Keratinocyte (primary cell): ENCODE measurements at regions not wholly inside any gene's neighbourhood (a gene's known extent, or its start where the extent isn't known, plus 50 kb on each side); places are given as distances from the start of the nearest gene placed in this dataset.

Experiments used
- EZH2 ChIP-seq: IDR thresholded peaks from one replicate; pipeline ENCODE4 v1.6.1; 2012; ENCODE audit warnings: inconsistent platforms, mild to moderate bottlenecking, low read length, moderate library complexity
- TF ChIP-seq, protein P1 (sequence below), 3 experiments: IDR thresholded peaks in 1 of 3; conservative IDR thresholded peaks in 1 of 3; optimal IDR thresholded peaks in 1 of 3; 2 replicates in 2 of 3; 3 replicates in 1 of 3; pipeline versions ENCODE3 to v1.5.1; 2011; ENCODE audit warnings: low read length in 3 of 3, mild to moderate bottlenecking in 3 of 3, moderate library complexity in 2 of 3, control low read depth in 1 of 3, inconsistent platforms in 1 of 3; ENCODE audit not compliant: insufficient read depth in 2 of 3; ENCODE audit errors: extremely low read depth in 1 of 3

DNA sequence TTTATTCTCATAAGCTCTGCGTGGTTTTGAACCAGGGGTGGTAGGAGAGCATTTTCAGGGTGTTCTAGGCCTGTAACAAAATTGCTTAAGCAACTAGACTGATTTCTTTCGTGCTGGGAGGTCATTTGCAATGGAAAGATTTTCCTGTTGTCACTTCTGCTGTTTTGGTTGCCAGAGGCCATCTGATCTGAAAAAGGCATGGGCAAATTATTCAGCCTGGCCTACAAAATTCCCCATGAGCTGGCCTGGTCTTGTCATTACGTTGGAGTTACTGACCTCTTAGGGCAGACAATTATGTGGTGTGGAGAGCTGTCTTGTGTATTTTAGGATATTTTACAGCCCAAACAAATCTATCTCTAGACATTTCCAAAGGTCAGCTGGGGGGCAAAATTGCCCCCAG is 444.4 kb upstream of the DAB1 start:
- TF ChIP-seq, protein P1, sequence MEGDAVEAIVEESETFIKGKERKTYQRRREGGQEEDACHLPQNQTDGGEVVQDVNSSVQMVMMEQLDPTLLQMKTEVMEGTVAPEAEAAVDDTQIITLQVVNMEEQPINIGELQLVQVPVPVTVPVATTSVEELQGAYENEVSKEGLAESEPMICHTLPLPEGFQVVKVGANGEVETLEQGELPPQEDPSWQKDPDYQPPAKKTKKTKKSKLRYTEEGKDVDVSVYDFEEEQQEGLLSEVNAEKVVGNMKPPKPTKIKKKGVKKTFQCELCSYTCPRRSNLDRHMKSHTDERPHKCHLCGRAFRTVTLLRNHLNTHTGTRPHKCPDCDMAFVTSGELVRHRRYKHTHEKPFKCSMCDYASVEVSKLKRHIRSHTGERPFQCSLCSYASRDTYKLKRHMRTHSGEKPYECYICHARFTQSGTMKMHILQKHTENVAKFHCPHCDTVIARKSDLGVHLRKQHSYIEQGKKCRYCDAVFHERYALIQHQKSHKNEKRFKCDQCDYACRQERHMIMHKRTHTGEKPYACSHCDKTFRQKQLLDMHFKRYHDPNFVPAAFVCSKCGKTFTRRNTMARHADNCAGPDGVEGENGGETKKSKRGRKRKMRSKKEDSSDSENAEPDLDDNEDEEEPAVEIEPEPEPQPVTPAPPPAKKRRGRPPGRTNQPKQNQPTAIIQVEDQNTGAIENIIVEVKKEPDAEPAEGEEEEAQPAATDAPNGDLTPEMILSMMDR (optimal IDR thresholded peaks at IDR 0.05 in 1 of 3, IDR thresholded peaks at IDR 0.05 in 1 of 3, conservative IDR thresholded peaks at IDR 0.05 in 1 of 3; ENCODE audit: extremely low read depth in 1 of 3, insufficient read depth in 2 of 3, low read length in 3 of 3) = no peak
- TF ChIP-seq EZH2 = no peak
